ENCODE measurements at regions not wholly inside any gene's neighbourhood (a gene's known extent, or its start where the extent isn't known, plus 50 kb on each side); places are given as distances from the start of the nearest gene placed in this dataset.

DNA sequence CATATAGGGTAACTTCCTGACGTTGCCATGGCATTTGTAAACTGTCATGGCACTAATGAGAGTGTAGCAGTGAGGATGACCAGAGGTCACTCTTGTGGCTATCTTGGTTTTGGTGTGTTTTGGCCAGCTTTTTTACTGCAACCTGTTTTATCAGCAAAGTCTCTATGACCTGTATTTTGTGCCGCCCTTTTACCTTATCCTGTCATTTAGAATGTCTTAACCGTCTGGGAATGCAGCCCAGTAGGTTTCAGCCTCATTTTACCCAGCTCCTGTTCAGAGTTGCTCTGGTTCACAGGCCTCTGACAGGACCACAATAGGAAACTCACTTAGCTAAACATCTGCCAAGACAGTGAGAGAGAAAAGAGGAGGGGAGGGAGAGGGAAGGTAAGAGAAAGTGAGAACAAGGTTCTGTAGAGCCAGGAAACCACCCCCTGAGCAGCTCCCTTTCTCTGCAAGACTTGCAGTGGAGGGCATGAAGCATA is 64.8 kb upstream of the PLEKHG3 start:
- no peak for DNase-seq

- DNase-seq = no peak
Observed at GRCh38 chr14:64640839-64641238, 63.4 kb upstream of the PLEKHG3 start.

DNA sequence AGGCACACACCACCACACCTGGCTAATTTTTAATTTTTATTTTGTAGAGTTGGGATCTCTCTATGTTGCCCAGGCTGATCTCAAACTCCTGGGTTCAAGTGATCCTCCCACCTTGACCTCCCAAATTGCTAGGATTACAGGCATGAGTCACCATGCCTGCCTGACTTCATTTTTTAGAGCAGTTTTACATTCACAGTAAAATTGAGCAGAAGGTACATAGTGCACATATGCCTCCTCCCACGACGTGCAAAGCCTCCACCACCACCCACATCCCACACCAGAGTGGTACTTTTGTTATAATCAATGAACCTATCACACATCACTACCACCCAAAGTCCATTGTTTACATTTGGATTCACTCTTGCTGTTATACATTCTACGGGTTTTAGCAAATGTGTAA is 62.5 kb upstream of the PLEKHG3 start:
- DNase-seq = no peak

DNA sequence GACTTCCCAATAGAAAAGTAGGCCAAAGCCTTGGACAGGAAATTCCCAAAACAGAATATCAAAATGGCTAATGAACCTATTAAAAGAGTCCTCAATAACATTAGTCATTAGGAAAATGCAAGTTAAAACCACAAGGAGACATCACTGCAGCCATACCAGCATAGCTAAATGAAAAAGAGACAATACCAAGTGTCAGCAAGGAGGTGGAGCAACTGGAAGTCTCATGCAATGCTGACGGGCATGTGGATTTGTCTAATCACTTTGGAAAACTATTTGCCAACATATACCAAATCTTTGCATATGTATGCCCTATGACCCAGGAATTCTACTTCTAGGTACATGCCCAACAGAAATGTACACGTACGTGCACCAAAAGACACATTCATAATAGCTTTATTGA is 60.5 kb upstream of the PLEKHG3 start:
- DNase-seq = no peak

- DNase-seq = no peak
Observed at GRCh38 chr14:64644629-64645028, 59.6 kb upstream of the PLEKHG3 start.

DNA sequence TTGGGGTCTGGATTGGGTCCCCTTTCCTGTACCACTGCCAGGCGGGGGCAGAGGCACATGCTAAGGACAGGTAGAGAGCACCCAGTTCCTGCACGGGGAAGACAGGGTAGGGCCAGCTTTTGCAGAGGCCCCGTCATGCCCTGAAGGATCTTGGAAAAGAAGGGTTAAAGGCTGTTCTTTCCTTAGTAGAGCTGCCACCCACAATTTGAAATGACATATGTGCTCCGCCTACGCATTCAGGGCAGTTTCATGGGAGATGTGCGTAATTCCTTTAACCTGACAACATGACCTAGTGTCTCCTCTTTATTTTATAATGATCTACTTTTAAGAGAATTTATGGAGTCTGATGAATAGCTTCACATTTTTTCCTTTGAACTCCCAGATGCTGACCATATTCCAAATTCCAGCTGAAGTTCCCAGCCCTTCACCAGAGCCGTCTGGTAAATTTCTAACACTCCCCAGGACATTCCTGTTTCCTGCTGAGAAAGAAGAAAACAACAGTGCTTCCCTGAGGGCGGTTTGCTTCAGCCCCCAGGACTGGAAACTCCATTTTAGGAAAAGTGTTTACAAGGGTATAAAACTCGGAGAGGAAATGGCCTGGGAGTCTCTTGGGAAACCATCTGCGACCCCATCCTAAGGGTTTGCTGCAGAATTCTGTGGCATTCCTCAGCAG is 58.9 kb upstream of the PLEKHG3 start:
- DNase-seq = peak; percentile 48 to 93 (median 80)

GRCh38 chr14:64646103-64646502 is 58.1 kb upstream of the PLEKHG3 start:
- DNase-seq = peak in 1 of 3 donors; percentile 43

DNA sequence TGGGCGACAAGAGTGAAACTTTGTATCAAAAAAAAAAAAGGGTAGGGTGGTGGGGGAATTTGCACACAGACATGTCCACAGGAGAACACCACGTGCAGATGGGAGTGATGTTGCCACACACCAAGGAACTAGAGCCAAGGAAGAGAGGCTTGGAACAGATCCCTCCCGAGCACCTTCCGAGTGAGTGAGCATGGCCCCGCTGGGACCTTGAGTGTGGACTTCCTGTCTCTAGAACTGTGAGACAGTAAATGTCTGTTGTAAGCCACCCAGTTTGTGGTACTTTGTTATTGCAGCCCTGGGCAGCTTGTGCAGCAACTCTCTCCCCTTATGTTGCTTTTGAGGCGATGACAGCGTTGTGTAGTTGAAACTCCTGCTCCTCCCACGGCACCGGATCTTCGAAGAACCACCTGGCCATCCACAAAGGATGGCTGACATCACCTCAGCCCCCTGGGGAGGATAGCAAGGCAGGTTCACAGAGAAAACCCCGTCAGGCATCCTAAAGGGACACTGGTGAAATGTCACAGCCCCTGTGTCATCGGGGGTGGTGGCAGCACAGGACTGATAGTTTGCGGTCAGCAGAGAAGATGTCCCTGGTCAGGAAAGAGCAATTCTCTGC is 54.7 kb upstream of the PLEKHG3 start:
- DNase-seq = no peak

DNA sequence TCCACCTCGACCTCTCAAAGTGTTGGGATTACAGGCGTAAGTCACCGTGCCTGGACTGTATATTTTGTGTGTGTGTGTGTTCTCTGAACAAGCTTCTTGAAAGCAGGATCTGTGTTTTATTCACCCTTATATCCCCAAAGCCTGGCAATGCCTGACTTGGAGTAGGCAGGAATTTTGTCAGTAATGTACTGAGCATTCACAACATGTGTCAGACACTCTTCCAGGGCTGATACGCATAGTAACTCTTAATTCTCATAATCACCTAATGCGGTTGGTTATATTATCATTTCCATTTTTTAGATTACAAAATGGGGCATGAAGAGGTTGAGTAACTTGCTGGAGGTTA is 50.4 kb upstream of the PLEKHG3 start:
- no peak for DNase-seq

- DNase-seq = peak; percentile 36 to 73 (median 68)
Observed at GRCh38 chr14:64654246-64654900, 49.9 kb upstream of the PLEKHG3 start.

Measured in muscle of back (tissue), 3 donors.